ENCODE measurements at regions not wholly inside any gene's neighbourhood (a gene's known extent, or its start where the extent isn't known, plus 50 kb on each side); places are given as distances from the start of the nearest gene placed in this dataset.

- TF ChIP-seq CSDC2 (CRISPR knock-in tag; IDR thresholded peaks at IDR 0.05) (no peak), POU6F1 (CRISPR knock-in tag; IDR thresholded peaks at IDR 0.05; ENCODE audit: borderline replicate concordance, low read depth) (no peak), TCF4 (CRISPR knock-in tag; IDR thresholded peaks at IDR 0.05; ENCODE audit: borderline replicate concordance) (no peak), ARNTL (CRISPR knock-in tag; IDR thresholded peaks at IDR 0.05; ENCODE audit: borderline replicate concordance, low read depth) (no peak), TSHZ2 (CRISPR knock-in tag; IDR thresholded peaks at IDR 0.05) (no peak), ZFP30 (CRISPR knock-in tag; IDR thresholded peaks at IDR 0.05) (no peak), BACH2 (CRISPR knock-in tag; IDR thresholded peaks at IDR 0.05; ENCODE audit: borderline replicate concordance) (no peak), ZC3H10 (CRISPR knock-in tag; IDR thresholded peaks at IDR 0.05) (no peak)
- TF ChIP-seq, protein P1, sequence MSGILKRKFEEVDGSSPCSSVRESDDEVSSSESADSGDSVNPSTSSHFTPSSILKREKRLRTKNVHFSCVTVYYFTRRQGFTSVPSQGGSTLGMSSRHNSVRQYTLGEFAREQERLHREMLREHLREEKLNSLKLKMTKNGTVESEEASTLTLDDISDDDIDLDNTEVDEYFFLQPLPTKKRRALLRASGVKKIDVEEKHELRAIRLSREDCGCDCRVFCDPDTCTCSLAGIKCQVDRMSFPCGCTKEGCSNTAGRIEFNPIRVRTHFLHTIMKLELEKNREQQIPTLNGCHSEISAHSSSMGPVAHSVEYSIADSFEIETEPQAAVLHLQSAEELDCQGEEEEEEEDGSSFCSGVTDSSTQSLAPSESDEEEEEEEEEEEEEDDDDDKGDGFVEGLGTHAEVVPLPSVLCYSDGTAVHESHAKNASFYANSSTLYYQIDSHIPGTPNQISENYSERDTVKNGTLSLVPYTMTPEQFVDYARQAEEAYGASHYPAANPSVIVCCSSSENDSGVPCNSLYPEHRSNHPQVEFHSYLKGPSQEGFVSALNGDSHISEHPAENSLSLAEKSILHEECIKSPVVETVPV (CRISPR knock-in tag; IDR thresholded peaks at IDR 0.05), result no peak
- TF ChIP-seq, protein P2, sequence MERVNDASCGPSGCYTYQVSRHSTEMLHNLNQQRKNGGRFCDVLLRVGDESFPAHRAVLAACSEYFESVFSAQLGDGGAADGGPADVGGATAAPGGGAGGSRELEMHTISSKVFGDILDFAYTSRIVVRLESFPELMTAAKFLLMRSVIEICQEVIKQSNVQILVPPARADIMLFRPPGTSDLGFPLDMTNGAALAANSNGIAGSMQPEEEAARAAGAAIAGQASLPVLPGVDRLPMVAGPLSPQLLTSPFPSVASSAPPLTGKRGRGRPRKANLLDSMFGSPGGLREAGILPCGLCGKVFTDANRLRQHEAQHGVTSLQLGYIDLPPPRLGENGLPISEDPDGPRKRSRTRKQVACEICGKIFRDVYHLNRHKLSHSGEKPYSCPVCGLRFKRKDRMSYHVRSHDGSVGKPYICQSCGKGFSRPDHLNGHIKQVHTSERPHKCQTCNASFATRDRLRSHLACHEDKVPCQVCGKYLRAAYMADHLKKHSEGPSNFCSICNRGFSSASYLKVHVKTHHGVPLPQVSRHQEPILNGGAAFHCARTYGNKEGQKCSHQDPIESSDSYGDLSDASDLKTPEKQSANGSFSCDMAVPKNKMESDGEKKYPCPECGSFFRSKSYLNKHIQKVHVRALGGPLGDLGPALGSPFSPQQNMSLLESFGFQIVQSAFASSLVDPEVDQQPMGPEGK (CRISPR knock-in tag; IDR thresholded peaks at IDR 0.05; ENCODE audit: borderline replicate concordance), result no peak
- peak; percentile 54 for ATAC-seq
These were observed 63.3 kb upstream of the ZFAND5 start for GRCh38 chr9:72428329-72428728.

DNA sequence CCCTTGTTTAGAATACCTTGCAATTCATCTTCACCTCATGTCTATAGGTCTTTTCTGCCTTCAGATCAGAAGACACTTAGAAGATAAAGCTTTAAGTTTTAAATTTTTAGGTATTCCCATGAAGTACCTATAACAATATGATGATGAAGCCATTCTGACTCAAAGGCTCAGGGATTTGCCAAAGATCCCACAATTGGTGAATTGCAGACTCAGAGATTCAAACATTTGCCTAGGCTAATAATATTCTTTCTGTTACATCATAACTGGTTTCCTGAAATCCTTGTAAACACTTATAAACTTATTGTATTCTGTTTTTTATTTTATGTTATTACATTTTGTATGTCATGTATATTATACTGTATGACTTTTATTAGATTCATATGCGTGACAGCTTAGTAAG, 62.8 kb upstream of the ZFAND5 start:
- no peak for TF ChIP-seq POU6F1 (CRISPR knock-in tag; IDR thresholded peaks at IDR 0.05; ENCODE audit: borderline replicate concordance, low read depth)
- no peak for TF ChIP-seq TOX (CRISPR knock-in tag; IDR thresholded peaks at IDR 0.05; ENCODE audit: borderline replicate concordance)
- no peak for TF ChIP-seq ZNF70 (CRISPR knock-in tag; IDR thresholded peaks at IDR 0.05)
- TF ChIP-seq CSDC2 (CRISPR knock-in tag; IDR thresholded peaks at IDR 0.05), result no peak
- no peak for TF ChIP-seq ZFP30 (CRISPR knock-in tag; IDR thresholded peaks at IDR 0.05)
- TF ChIP-seq GLIS3 (CRISPR knock-in tag; IDR thresholded peaks at IDR 0.05), result no peak
- TF ChIP-seq OSR1 (CRISPR knock-in tag; IDR thresholded peaks at IDR 0.05), result no peak
- TF ChIP-seq ZFP3 (CRISPR knock-in tag; IDR thresholded peaks at IDR 0.05), result no peak
- TF ChIP-seq, protein P1 (CRISPR knock-in tag; IDR thresholded peaks at IDR 0.05), result no peak
- TF ChIP-seq, protein P2 (CRISPR knock-in tag; IDR thresholded peaks at IDR 0.05; ENCODE audit: borderline replicate concordance), result no peak
- no peak for TF ChIP-seq ISL1 (CRISPR knock-in tag; IDR thresholded peaks at IDR 0.05)
- no peak for TF ChIP-seq PPARA (CRISPR knock-in tag; IDR thresholded peaks at IDR 0.05; ENCODE audit: borderline replicate concordance)
- TF ChIP-seq BACH2 (CRISPR knock-in tag; IDR thresholded peaks at IDR 0.05; ENCODE audit: borderline replicate concordance), result no peak
- TF ChIP-seq ZC3H10 (CRISPR knock-in tag; IDR thresholded peaks at IDR 0.05), result no peak
- no peak for ATAC-seq

All from SK-N-SH treated with all-trans-retinoic acid at 6 μM for 48 hours (cell line).